RCC 7860 (cell line): ENCODE measurements at regions not wholly inside any gene's neighbourhood (a gene's known extent, or its start where the extent isn't known, plus 50 kb on each side); places are given as distances from the start of the nearest gene placed in this dataset.

Source experiments
- DNase-seq: peaks from one replicate; pipeline ENCODE4 v3.0.0-alpha.2; 2015; ENCODE audit warnings: low spot score
- FAIRE-seq: peaks from 2 replicates; lab custom pipeline; 2012; peaks lifted over from hg19 to GRCh38; lab: Jason Lieb, UNC

DNA sequence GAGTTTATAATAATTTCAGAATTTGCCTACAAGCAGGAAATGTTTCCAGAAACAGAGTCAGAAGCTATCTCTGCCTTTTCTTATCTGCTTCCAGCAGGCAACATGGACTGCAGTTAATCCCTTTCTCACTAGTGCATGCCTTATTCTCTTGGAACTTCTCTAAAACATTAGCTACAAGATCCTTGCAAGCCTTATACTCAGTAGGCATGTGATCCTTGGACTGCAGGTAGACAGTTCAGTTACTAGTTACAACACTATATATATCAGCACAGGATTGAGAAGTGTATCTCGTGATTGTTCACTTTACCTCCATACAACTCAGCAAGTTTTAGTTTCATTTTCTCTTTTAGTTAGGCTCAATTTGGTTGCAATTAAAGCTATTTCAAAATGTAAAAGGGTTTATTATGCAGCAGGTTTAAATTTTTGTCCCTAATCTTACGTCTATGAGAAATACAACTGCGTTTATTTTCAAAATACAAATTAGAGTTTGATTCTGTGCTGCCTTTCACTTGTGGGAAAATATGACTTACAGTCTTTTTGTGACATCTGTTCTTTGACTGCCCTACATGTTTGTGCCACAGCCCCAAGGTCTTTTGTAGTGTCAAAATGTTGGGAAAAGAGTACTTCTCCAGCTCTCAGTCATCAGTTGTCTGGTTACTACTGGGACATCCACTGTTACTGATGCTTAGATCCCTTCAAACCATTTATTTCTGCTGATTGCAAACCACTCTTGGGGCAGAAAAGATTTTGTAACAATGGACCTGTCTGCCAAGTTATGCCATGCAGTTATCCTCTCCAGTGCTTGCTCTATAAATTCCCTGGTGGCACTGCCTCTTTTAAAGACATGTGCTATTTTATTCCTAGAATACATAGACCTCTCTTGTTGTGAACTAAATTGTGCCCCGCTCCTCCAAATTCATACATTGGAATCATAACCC lies 709.0 kb upstream of the FOXG1 start:
- DNase-seq (no peak), FAIRE-seq (no peak)

- DNase-seq (no peak), FAIRE-seq (no peak)
Measured at GRCh38 chr14:28059254-28059653, 707.3 kb upstream of the FOXG1 start.

- FAIRE-seq = no peak
Measured at GRCh38 chr14:28061006-28061405, 705.6 kb upstream of the FOXG1 start.

DNA sequence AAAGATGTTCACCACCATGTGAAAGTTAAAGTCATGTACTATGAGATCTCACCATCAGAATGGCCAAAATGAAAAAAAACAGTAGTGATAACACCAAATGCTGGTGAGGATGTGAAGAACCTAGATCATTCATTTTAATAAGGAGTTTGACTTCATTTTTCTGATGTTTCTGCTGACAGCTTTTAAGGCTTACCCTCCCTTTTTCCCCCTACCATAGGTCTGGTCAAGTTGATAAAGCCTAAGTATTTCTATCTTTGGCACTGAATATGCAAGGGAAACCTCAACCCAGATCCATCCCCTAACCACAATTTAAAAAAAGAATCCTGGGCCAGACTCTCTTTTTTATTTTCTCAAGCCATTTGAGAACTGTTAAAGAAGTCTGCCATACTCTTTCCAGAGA lies 689.6 kb upstream of the FOXG1 start:
- no peak for FAIRE-seq
- DNase-seq = no peak

More at GRCh38 chr14:28061006-28061405, 705.6 kb upstream of the FOXG1 start:
- DNase-seq = no peak

GRCh38 chr14:28083389-28083788 lies 683.2 kb upstream of the FOXG1 start:
- DNase-seq (no peak), FAIRE-seq (no peak)

GRCh38 chr14:28088125-28088524 lies 678.5 kb upstream of the FOXG1 start:
- DNase-seq (no peak), FAIRE-seq (no peak)

GRCh38 chr14:28097585-28097984 lies 669.0 kb upstream of the FOXG1 start:
- DNase-seq (no peak), FAIRE-seq (no peak)

GRCh38 chr14:28098856-28099255 lies 667.7 kb upstream of the FOXG1 start:
- DNase-seq (no peak), FAIRE-seq (no peak)

- no peak for FAIRE-seq
Measured at GRCh38 chr14:28102001-28102400, 664.6 kb upstream of the FOXG1 start.

GRCh38 chr14:28102814-28103213 lies 663.8 kb upstream of the FOXG1 start:
- no peak for FAIRE-seq

More at GRCh38 chr14:28102001-28102400, 664.6 kb upstream of the FOXG1 start:
- DNase-seq = no peak

GRCh38 chr14:28113311-28113710 lies 653.3 kb upstream of the FOXG1 start:
- DNase-seq (no peak), FAIRE-seq (no peak)

More at GRCh38 chr14:28102814-28103213, 663.8 kb upstream of the FOXG1 start:
- no peak for DNase-seq

- no peak for FAIRE-seq
- DNase-seq = no peak
Measured at GRCh38 chr14:28116716-28117115, 649.9 kb upstream of the FOXG1 start.

DNA sequence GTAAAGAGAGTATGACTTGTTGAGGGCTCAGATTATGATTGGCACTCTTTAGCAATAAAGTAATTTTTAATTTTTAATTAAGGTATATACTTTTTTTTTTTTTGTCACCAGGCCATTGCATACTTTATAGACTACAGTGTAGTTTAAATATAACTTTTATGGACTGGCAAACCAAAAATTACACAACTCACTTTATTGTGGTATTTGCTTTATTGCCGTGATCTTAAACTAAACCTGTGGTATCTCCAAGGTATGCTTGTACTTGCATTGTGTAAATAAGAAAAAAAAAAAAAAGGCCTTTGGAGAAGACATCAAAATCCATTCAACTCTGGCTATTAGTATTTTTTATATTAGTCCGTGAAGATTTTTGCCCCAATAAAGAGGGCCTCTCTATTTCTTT lies 646.7 kb upstream of the FOXG1 start:
- DNase-seq (no peak), FAIRE-seq (no peak)

GRCh38 chr14:28120391-28120790 lies 646.2 kb upstream of the FOXG1 start:
- FAIRE-seq (no peak), DNase-seq (no peak)

DNA sequence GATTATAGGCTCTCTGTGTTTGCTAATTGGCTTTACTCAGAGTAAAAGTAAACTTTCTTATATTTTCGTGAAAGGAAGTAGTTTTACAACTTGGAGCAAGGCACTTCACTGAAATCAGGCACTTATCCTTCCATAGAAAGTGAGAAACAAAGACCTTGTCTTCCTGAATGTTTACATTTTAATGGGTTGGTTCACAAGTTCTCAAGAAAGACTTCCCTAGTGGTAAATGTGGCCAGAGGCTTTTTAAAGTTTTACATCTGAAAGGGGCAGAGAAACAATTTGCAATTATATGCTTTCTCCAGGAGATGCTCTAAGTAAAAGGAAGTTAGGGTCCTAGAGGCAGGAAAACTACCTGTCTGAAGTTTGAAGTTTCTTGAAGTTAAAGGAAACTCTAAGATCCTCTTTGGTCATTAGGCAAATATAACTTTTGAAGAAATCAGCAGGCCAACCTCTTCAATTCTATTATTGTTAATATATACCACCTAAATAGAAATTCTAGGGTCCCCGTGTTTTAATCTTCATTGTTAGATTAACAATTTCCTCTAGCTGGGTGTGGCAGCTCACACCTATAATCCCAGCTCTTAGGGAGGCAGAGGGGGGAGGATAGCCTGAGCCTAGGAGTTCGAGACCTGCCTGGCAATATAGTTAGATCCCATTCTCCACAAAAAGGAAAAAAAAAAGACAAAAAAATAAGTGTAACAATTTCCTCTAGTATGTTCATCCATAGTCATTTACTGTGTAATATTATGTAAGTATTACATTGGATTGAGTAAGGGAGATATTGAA lies 644.9 kb upstream of the FOXG1 start:
- FAIRE-seq = no peak

GRCh38 chr14:28130610-28131284 lies 635.8 kb upstream of the FOXG1 start:
- no peak for FAIRE-seq
- no peak for DNase-seq

More for the DNA sequence above, 644.9 kb upstream of the FOXG1 start:
- no peak for DNase-seq

- DNase-seq = no peak
- FAIRE-seq = no peak
Measured at GRCh38 chr14:28138341-28138740, 628.2 kb upstream of the FOXG1 start.

DNA sequence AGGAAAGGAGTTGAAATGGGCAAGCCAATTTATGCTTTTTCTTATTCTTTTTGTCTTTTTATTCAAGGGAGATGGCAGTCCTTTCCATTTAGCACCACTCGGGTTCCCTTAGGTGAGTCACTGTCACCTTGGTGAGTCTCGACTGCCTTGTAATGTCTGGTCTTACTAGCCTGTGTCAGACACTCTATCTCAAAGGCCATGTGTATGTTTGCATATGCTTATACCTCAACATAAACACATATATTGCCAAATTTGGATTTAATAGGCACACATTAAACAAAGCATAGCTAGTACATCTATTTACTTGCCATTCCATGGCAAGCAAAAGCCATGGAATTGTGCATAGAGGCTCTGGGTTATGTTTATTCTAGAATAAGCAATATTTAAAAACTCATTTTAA lies 624.9 kb upstream of the FOXG1 start:
- DNase-seq (no peak), FAIRE-seq (no peak)

DNA sequence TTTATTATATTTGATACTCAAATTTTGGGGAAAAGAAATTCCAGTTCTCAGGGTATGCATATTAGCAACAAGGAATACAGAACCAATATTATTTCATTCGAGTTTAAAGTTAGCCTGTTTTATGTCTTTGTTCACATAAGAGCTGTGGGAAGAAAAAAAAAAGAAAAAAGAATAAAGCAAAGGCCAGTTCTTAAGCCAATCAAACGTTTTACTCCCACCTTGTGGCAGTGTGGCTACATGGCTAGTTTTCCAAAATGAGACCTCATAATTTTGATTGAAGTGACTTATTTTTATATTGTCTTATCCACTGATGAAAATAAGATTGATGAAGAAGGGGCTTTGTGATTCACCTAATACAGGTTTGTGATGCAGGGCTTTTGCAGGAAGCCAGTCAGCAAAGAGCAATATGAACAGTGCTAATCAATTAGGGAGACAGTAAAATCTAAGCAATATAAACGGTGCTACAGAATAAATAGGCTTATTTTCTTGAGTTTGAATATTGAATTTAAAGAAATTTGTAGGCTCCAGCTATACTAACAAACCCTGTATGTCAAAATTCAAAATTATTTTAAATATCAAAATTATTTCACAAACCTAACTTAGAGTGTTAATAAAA lies 624.1 kb upstream of the FOXG1 start:
- no peak for DNase-seq
- FAIRE-seq = no peak

- no peak for FAIRE-seq
- DNase-seq = no peak
Measured at GRCh38 chr14:28143316-28143715, 623.3 kb upstream of the FOXG1 start.

GRCh38 chr14:28151926-28152325 lies 614.7 kb upstream of the FOXG1 start:
- DNase-seq (no peak), FAIRE-seq (no peak)
